ENCODE measurements at regions not wholly inside any gene's neighbourhood (a gene's known extent, or its start where the extent isn't known, plus 50 kb on each side); places are given as distances from the start of the nearest gene placed in this dataset.

DNA sequence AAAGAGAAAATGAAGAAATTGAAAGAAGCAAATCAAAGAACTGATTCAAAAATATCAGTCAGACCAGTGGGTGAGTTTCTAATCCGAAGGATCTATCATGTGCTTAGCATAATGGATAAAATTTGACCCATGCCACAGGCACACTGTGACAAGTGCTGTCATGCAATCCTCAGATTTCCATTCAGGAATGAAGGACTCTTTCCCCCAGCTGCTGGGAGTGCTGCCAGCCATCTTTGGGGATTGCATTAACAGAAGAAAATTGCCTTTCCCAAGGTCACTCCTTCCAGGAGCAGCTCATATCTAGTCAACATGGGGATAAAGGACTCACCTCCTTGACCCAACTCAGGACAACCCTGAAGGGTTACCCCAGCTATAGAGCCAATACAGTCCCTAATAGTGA, 316.7 kb upstream of the TBX18 start:
- TF ChIP-seq, protein P1, sequence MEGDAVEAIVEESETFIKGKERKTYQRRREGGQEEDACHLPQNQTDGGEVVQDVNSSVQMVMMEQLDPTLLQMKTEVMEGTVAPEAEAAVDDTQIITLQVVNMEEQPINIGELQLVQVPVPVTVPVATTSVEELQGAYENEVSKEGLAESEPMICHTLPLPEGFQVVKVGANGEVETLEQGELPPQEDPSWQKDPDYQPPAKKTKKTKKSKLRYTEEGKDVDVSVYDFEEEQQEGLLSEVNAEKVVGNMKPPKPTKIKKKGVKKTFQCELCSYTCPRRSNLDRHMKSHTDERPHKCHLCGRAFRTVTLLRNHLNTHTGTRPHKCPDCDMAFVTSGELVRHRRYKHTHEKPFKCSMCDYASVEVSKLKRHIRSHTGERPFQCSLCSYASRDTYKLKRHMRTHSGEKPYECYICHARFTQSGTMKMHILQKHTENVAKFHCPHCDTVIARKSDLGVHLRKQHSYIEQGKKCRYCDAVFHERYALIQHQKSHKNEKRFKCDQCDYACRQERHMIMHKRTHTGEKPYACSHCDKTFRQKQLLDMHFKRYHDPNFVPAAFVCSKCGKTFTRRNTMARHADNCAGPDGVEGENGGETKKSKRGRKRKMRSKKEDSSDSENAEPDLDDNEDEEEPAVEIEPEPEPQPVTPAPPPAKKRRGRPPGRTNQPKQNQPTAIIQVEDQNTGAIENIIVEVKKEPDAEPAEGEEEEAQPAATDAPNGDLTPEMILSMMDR (IDR thresholded peaks at IDR 0.05) = no peak
- no peak for TF ChIP-seq EP300 (IDR thresholded peaks at IDR 0.05)
- no peak for TF ChIP-seq POLR2A (IDR thresholded peaks at IDR 0.05)
